ENCODE measurements at regions not wholly inside any gene's neighbourhood (a gene's known extent, or its start where the extent isn't known, plus 50 kb on each side); places are given as distances from the start of the nearest gene placed in this dataset.

- Mint-ChIP-seq H3K4me3 (no peak overlapping the region), H3K27me3 (ENCODE audit: low read depth in 3 of 3) (peaks cover 0 to 7% (median 5%) of the 10 kb centered on the region in 3 donors), H3K9me3 (no peaks in the 10 kb centered on the region), H3K4me1 (peaks cover 19 to 24% of the 10 kb centered on the region in 2 donors), H3K36me3 (peaks cover 0 to 4% (median 0%) of the 10 kb centered on the region in 3 donors), H3K27ac (no peak overlapping the region)
- DNase-seq, result no peak
Measured at GRCh38 chr2:102078773-102079172, 63.8 kb upstream of the IL1R1 start.

GRCh38 chr2:102080451-102081242 lies 61.9 kb upstream of the IL1R1 start:
- Mint-ChIP-seq H3K27me3 (ENCODE audit: low read depth in 3 of 3) (peaks cover 0 to 12% (median 7%) of the 10 kb centered on the region in 3 donors), H3K4me3 (no peak overlapping the region), H3K27ac (no peak overlapping the region), H3K4me1 (peaks cover 19 to 24% of the 10 kb centered on the region in 2 donors), H3K9me3 (no peaks in the 10 kb centered on the region), H3K36me3 (peaks cover 0 to 4% (median 0%) of the 10 kb centered on the region in 3 donors)
- no peak for DNase-seq

- peaks cover 0 to 12% (median 7%) of the 10 kb centered on the region in 3 donors for H3K27me3 Mint-ChIP-seq (ENCODE audit: low read depth in 3 of 3)
- no peak for DNase-seq
- no peak overlapping the region for H3K27ac Mint-ChIP-seq
- peaks cover 0 to 4% (median 0%) of the 10 kb centered on the region in 3 donors for H3K36me3 Mint-ChIP-seq
- no peak overlapping the region for H3K4me3 Mint-ChIP-seq
- peaks cover 19 to 24% of the 10 kb centered on the region in 2 donors for H3K4me1 Mint-ChIP-seq
- no peaks in the 10 kb centered on the region for H3K9me3 Mint-ChIP-seq
Measured at GRCh38 chr2:102081243-102081522, 61.4 kb upstream of the IL1R1 start.

GRCh38 chr2:102081606-102082005 lies 60.9 kb upstream of the IL1R1 start:
- Mint-ChIP-seq H3K36me3 (peaks cover 0 to 4% (median 0%) of the 10 kb centered on the region in 3 donors), H3K4me1 (peaks cover 19 to 24% of the 10 kb centered on the region in 2 donors), H3K4me3 (no peak overlapping the region), H3K27me3 (ENCODE audit: low read depth in 3 of 3) (peaks cover 0 to 12% (median 7%) of the 10 kb centered on the region in 3 donors), H3K9me3 (no peaks in the 10 kb centered on the region), H3K27ac (no peak overlapping the region)
- no peak for DNase-seq

GRCh38 chr2:102082571-102083392 lies 59.8 kb upstream of the IL1R1 start:
- H3K9me3 Mint-ChIP-seq, result no peaks in the 10 kb centered on the region
- H3K27me3 Mint-ChIP-seq (ENCODE audit: low read depth in 3 of 3), result peaks cover 0 to 12% (median 7%) of the 10 kb centered on the region in 3 donors
- peaks cover 0 to 4% (median 0%) of the 10 kb centered on the region in 3 donors for H3K36me3 Mint-ChIP-seq
- H3K4me3 Mint-ChIP-seq, result peak overlapping the region; percentile 42 to 72 (median 67)
- H3K27ac Mint-ChIP-seq, result peak overlapping the region; percentile 8 to 81 (median 69)
- H3K4me1 Mint-ChIP-seq, result peaks cover 19 to 24% of the 10 kb centered on the region in 2 donors
- DNase-seq, result peak; percentile 18 to 37 (median 23)

- H3K4me3 Mint-ChIP-seq, result peak overlapping the region in 2 of 5 donors; percentile 2 to 3
- peaks cover 0 to 9% (median 6%) of the 10 kb centered on the region in 3 donors for H3K27me3 Mint-ChIP-seq (ENCODE audit: low read depth in 3 of 3)
- no peak for DNase-seq
- no peaks in the 10 kb centered on the region for H3K9me3 Mint-ChIP-seq
- no peak overlapping the region for H3K27ac Mint-ChIP-seq
- H3K36me3 Mint-ChIP-seq, result peaks cover 0 to 3% (median 0%) of the 10 kb centered on the region in 3 donors
- H3K4me1 Mint-ChIP-seq, result peaks cover 19 to 24% of the 10 kb centered on the region in 2 donors
Measured at GRCh38 chr2:102083393-102083703, 59.2 kb upstream of the IL1R1 start.

GRCh38 chr2:102084651-102085050 lies 57.9 kb upstream of the IL1R1 start:
- Mint-ChIP-seq H3K36me3 (no peaks in the 10 kb centered on the region), H3K4me3 (no peak overlapping the region), H3K27ac (no peak overlapping the region), H3K27me3 (ENCODE audit: low read depth in 3 of 3) (peaks cover 1 to 5% (median 4%) of the 10 kb centered on the region in 3 donors), H3K9me3 (peaks cover 0 to 2% (median 0%) of the 10 kb centered on the region in 6 donors), H3K4me1 (peaks cover 19 to 24% of the 10 kb centered on the region in 2 donors)
- no peak for DNase-seq

- H3K27me3 Mint-ChIP-seq (ENCODE audit: low read depth in 3 of 3), result peaks cover 2 to 5% (median 4%) of the 10 kb centered on the region in 3 donors
- peaks cover 0 to under 1% (median 0%) of the 10 kb centered on the region in 3 donors for H3K36me3 Mint-ChIP-seq
- H3K4me1 Mint-ChIP-seq, result peaks cover 19 to 24% of the 10 kb centered on the region in 2 donors
- no peak overlapping the region for H3K27ac Mint-ChIP-seq
- H3K9me3 Mint-ChIP-seq, result peaks cover 0 to 2% (median under 1%) of the 10 kb centered on the region in 6 donors
- no peak for DNase-seq
- no peak overlapping the region for H3K4me3 Mint-ChIP-seq
Measured at GRCh38 chr2:102085238-102085637, 57.3 kb upstream of the IL1R1 start.

- H3K36me3 Mint-ChIP-seq, result peaks cover 0 to 8% (median 0%) of the 10 kb centered on the region in 3 donors
- peaks cover 0 to 8% (median 6%) of the 10 kb centered on the region in 6 donors for H3K9me3 Mint-ChIP-seq
- H3K4me1 Mint-ChIP-seq, result peaks cover 16 to 22% of the 10 kb centered on the region in 2 donors
- DNase-seq, result no peak
- H3K4me3 Mint-ChIP-seq, result no peak overlapping the region
- H3K27me3 Mint-ChIP-seq (ENCODE audit: low read depth in 3 of 3), result peaks cover 4 to 7% (median 5%) of the 10 kb centered on the region in 3 donors
- no peak overlapping the region for H3K27ac Mint-ChIP-seq
Measured at GRCh38 chr2:102086150-102086872, 56.2 kb upstream of the IL1R1 start.

GRCh38 chr2:102091121-102091520 lies 51.4 kb upstream of the IL1R1 start:
- Mint-ChIP-seq H3K9me3 (peaks cover 0 to 9% (median 6%) of the 10 kb centered on the region in 6 donors), H3K27ac (no peak overlapping the region), H3K36me3 (peaks cover 0 to 8% (median 0%) of the 10 kb centered on the region in 3 donors), H3K27me3 (ENCODE audit: low read depth in 3 of 3) (peaks cover 6 to 9% (median 7%) of the 10 kb centered on the region in 3 donors), H3K4me1 (no peaks in the 10 kb centered on the region), H3K4me3 (no peak overlapping the region)
- no peak for DNase-seq

GRCh38 chr2:102091908-102092307 lies 50.6 kb upstream of the IL1R1 start:
- H3K4me1 Mint-ChIP-seq, result no peaks in the 10 kb centered on the region
- DNase-seq, result no peak
- H3K4me3 Mint-ChIP-seq, result no peak overlapping the region
- H3K36me3 Mint-ChIP-seq, result peaks cover 0 to 8% (median 0%) of the 10 kb centered on the region in 3 donors
- no peak overlapping the region for H3K27ac Mint-ChIP-seq
- peaks cover 6 to 10% (median 7%) of the 10 kb centered on the region in 3 donors for H3K27me3 Mint-ChIP-seq (ENCODE audit: low read depth in 3 of 3)
- peaks cover 0 to 9% (median 6%) of the 10 kb centered on the region in 6 donors for H3K9me3 Mint-ChIP-seq

- no peak overlapping the region for H3K27ac Mint-ChIP-seq
- H3K9me3 Mint-ChIP-seq, result peaks cover 0 to 9% (median 6%) of the 10 kb centered on the region in 6 donors
- DNase-seq, result no peak
- peaks cover 0 to 8% (median 0%) of the 10 kb centered on the region in 3 donors for H3K36me3 Mint-ChIP-seq
- H3K4me1 Mint-ChIP-seq, result no peaks in the 10 kb centered on the region
- no peak overlapping the region for H3K4me3 Mint-ChIP-seq
- peaks cover 6 to 12% (median 7%) of the 10 kb centered on the region in 3 donors for H3K27me3 Mint-ChIP-seq (ENCODE audit: low read depth in 3 of 3)
Measured at GRCh38 chr2:102092535-102092934, 50.0 kb upstream of the IL1R1 start.

All from immature natural killer cell (primary cell).